ENCODE measurements at regions not wholly inside any gene's neighbourhood (a gene's known extent, or its start where the extent isn't known, plus 50 kb on each side); places are given as distances from the start of the nearest gene placed in this dataset.

GRCh38 chr2:198757069-198757468 lies 700.7 kb downstream of the SATB2 start (continued):
- TF ChIP-seq ZNF518A (tag by site-specific recombination; conservative IDR thresholded peaks at IDR 0.05; ENCODE audit: low read depth), result no peak
- no peak for TF ChIP-seq ZNF513 (tag by site-specific recombination; IDR thresholded peaks at IDR 0.05)
- TF ChIP-seq ZNF776 (tag by site-specific recombination; IDR thresholded peaks at IDR 0.05; ENCODE audit: borderline replicate concordance), result no peak
- no peak for TF ChIP-seq ZNF48 (tag by site-specific recombination; IDR thresholded peaks at IDR 0.05)
- no peak for TF ChIP-seq ZNF701 (tag by site-specific recombination; IDR thresholded peaks at IDR 0.05)
- no peak for TF ChIP-seq ZNF175 (tag by site-specific recombination; IDR thresholded peaks at IDR 0.05)

GRCh38 chr2:198756166-198756565 lies 701.6 kb downstream of the SATB2 start:
- Histone ChIP-seq H3K4me1 (ENCODE audit: control insufficient read depth, insufficient read depth, low read length) (no peaks in the 10 kb centered on the region), H3K9me3 (ENCODE audit: control insufficient read depth, insufficient read depth, low read depth, low read length) (no peaks in the 10 kb centered on the region), H3K4me3 (ENCODE audit: low read depth, low read length) (no peak overlapping the region), H3K27ac (ENCODE audit: extremely low read depth, low read depth, low read length) (no peak overlapping the region), H3K36me3 (ENCODE audit: control insufficient read depth in 2 of 2, insufficient read depth in 1 of 2, low read length in 2 of 2) (no peaks in the 10 kb centered on the region)
- CTCF ChIA-PET, result no interaction called here
- POLR2A ChIA-PET, result no interaction called here
- TF ChIP-seq ZNF121 (tag by site-specific recombination; IDR thresholded peaks at IDR 0.05) (no peak), ZNF596 (tag by site-specific recombination; IDR thresholded peaks at IDR 0.05) (no peak), ZNF670 (tag by site-specific recombination; IDR thresholded peaks at IDR 0.05; ENCODE audit: low read depth) (no peak), REST (tag by site-specific recombination; IDR thresholded peaks at IDR 0.05) (no peak), SP7 (tag by site-specific recombination; IDR thresholded peaks at IDR 0.05) (no peak), SCRT2 (tag by site-specific recombination; IDR thresholded peaks at IDR 0.05) (no peak), HIC1 (tag by site-specific recombination; IDR thresholded peaks at IDR 0.05) (no peak), KLF16 (tag by site-specific recombination; IDR thresholded peaks at IDR 0.05) (no peak), KLF10 (tag by site-specific recombination; IDR thresholded peaks at IDR 0.05) (no peak)
